ENCODE measurements at regions not wholly inside any gene's neighbourhood (a gene's known extent, or its start where the extent isn't known, plus 50 kb on each side); places are given as distances from the start of the nearest gene placed in this dataset.

DNA sequence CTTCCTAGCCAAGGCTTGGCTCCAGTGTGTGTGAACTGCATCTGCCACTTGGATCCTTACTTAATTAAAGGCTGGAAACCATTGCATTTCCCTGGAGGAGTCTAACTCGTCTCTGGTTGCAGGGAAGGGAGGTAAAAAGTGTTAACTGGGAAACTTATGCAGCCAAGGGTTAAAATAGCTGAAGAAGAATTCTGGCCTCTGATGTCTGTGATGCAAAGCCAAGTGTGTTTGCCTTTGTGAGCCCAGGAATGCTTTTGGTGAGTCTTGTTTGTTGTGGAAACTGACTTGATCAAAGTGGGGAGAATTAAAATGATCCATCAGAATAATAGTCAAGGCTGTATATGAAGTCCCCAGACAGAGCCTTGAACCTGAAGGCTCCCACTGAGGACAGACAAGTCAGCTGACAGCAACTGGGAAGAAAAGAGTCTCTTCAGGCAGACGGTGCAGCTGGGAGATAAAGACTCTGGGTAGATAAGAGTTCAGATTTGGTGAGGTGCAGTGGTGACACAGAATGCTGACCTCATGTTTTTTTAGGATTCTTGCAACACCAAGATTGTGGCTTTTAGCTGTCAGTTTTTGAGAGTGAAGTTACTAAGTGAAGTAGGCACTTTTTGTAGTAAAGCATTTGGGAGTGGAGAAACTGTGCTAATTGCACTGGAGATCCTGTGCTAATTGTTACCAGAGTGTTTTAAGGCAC is 59.5 kb upstream of the WLS start:
- H3K36me3 ChIP-seq (replicated peaks; ENCODE audit: control insufficient read depth, insufficient read depth, low read length): no peaks in the 10 kb centered on the region
- H3K27me3 ChIP-seq (ENCODE audit: control insufficient read depth, insufficient read depth, low read length): peaks cover 33% of the 10 kb centered on the region
- no peak overlapping the region for H3K4me3 ChIP-seq (ENCODE audit: insufficient read depth, low read depth, low read length)
- DNase-seq: peak; percentile 22

DNA sequence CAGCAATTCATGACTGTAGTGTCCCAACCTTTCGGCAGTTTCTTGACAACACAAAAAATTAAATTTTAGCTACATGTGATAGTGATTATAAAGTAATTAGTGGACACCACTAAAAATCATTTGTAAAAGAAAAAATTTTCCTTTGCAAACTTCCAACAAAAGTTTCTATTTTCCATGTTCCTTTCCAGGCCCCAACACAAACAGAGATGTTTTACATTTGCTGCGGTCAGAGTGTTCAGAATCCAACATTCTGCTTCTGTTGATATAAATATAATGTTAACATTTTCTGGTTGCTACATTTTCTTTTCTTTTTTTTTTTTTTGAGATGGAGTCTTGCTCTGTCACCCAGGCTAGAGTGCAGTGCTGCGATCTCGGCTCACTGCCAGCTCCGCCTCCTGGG is 54.9 kb upstream of the WLS start:
- Histone ChIP-seq H3K27me3 (ENCODE audit: control insufficient read depth, insufficient read depth, low read length) (peaks cover 1% of the 10 kb centered on the region; the same call in 1 of the 2 replicates), H3K4me3 (ENCODE audit: insufficient read depth, low read depth, low read length) (no peak overlapping the region), H3K36me3 (replicated peaks; ENCODE audit: control insufficient read depth, insufficient read depth, low read length) (no peaks in the 10 kb centered on the region)

DNA sequence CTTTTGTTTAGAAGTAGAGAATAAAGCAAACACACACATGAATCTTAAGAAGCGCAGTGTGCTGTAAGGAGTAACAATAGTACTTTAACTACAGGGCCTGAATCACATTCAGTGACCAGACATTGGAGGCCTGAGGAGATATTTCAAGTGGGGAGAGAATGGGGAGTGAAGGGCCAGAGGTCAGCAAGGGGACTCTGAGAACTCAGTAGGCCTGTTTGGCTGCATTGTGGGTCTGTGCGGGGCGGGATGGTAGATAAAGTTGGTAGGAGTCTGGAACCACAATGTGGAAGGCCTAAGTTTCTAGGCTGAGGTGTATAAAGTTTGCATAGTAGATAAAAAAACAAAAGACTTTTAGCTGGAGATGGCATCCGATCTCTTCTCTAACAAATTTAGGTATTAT is 52.7 kb upstream of the WLS start:
- DNase-seq: no peak
- Histone ChIP-seq H3K4me3 (ENCODE audit: insufficient read depth, low read depth, low read length) (no peak overlapping the region), H3K27me3 (ENCODE audit: control insufficient read depth, insufficient read depth, low read length) (peaks cover 3% of the 10 kb centered on the region), H3K36me3 (replicated peaks; ENCODE audit: control insufficient read depth, insufficient read depth, low read length) (no peaks in the 10 kb centered on the region)

More for the DNA sequence above, 54.9 kb upstream of the WLS start:
- DNase-seq: no peak

DNA sequence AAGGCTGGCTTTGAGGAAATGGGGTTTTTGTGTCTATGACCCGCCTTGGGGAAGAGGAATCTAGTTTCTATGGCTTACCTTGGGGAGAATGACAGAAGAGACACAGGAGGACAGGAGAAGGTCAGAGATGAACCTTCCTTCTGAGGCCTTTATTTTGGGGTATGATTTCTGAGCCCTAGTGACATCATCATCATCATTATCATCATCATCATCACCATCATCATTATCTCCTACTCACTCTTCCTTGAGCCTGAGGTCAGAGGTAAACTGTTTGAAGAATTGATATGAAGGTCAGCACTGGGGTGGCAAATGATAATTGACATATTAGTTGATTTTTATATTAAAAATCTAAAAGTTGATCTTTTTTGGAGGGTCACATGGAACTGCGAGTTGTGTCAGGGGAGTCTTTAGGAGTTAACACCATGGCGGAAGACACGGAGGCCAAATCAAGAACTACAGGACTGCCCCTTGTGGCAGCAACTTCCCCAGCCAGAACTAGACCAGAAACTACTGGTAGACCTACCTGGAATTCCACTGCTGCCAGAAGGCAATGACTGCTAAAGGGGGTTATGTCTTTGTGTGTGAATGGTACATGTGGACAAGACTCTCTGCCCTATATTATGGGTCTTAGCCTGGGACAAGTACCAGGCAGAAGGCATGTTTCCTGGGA is 49.8 kb upstream of the WLS start:
- H3K4me3 ChIP-seq (ENCODE audit: insufficient read depth, low read depth, low read length): no peak overlapping the region
- DNase-seq: peak; percentile 48
- H3K36me3 ChIP-seq (replicated peaks; ENCODE audit: control insufficient read depth, insufficient read depth, low read length): no peaks in the 10 kb centered on the region
- peaks cover 11% of the 10 kb centered on the region for H3K27me3 ChIP-seq (ENCODE audit: control insufficient read depth, insufficient read depth, low read length)
